HG03521 (cell line): ENCODE measurements at regions not wholly inside any gene's neighbourhood (a gene's known extent, or its start where the extent isn't known, plus 50 kb on each side); places are given as distances from the start of the nearest gene placed in this dataset.
"Not testable (repeated sequence)": the region's sequence is repeated elsewhere in the genome, so short reads cannot be mapped to it uniquely, and the experiment has no call there.

Source experiments
- ATAC-seq: cut with Tn5 transposase; IDR thresholded peaks from one replicate; pipeline ENCODE4 v1.9.1; 2021; ENCODE audit warnings: mild to moderate bottlenecking, moderate library complexity; ENCODE audit not compliant: unreplicated experiment

DNA sequence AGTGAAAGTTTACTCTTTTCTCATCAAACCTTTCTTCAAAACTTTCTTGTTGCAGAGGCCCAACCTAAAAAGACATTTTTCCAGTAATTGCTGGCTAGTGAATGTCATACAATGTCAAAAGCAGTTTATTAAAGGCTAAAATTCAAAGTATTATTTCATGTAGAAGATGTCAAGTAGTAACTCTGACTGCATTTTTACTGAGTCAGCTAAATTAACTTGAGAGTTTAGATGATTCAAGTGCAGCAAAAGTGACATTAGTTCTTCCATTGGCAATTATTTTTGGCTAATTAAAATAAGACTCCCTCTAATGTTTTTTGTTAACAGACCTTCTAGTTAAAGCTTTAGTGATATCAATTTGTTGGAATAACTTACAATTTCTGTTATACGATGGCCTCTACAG, 1438.5 kb downstream of the GRIK2 start:
- ATAC-seq, result no peak

DNA sequence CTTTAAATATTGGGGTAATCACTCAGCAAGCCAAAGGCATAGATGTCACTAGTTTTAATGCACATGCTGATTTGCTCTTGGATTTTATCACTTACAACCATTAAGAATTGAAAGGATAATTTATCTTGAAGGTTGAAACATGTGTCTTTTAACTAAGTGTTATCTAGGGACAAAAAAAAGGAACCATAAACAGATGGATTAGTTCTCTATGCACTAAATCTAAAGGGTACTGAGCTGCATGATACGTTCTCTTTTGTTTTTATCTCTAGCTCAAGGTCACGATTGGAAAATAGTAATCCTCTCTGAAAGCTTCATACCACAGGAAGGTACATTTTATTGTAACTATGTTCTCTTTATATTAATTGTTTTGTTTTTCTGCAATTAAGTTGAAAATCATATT, 1426.6 kb downstream of the GRIK2 start:
- ATAC-seq, result no peak

DNA sequence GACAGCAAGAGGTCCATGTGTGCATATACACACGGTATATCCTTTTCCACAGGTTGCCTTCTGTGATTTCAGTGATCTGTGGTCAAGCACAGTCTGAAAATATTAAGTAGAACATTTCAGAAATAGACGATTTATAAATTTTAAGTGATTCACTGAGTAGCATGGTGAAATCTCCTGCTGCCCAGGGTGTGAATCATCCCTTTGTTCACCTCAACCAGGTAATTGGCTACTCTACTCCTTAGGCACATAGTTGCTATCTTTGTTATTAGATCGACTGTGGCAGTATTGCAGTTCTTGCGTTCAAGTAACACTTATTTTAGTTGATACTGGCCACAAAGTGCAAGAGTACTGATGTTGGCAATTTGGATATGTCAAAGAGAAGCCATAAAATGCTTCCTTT, 1421.7 kb downstream of the GRIK2 start:
- no peak for ATAC-seq

DNA sequence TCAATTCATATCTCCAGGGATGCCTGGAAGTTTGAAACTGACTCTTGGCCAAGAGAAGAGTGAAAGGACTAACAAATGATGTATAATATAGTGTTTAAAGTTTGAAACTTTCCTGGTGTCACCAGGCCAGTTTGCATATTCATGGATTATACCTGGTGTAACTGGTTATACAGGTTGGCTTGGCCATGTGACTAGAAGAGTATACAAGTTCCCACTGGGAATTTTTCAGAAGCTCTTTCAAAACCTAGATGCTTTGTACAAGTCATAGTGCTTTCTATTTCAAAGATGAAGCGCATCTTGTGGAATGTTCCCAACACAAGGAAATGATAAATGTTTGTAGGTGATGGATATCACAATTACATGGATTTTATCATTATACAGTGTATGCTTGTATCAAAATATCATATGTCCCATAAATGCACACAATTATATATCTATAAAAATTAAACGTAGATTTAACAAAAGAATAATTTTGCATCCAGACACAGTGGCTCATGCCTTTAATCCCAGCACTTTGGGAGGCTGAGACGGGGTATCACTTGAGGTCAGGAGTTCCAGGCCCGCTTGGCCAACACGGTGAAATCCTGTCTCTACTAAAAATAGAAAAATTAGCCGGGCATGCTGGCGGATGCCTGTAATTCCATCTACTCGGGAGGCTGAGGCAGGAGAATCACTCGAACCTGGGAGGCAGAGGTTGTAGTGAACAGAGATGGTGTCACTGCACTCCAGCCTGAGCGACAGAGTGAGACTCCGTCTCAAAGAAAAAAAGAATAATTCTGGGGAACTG, 1420.2 kb downstream of the GRIK2 start:
- ATAC-seq, result no peak

DNA sequence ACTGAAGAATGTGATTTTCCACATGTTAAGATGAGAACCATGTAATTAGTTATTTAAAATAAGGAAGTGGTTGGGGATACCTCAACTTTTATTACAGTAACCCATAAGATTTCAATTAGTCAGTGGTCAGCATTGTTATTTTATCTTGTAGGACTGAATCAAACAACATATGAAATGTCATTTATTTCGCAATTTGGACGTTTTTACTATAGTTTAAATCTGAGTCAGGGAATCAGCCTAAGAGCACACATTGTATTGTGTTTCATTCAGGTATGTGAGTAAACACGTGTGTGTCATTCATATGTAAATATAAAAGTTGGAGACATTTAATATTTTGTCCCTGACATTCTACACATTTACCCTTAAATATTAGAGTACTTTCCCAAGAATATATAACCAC, 1418.7 kb downstream of the GRIK2 start:
- ATAC-seq, result no peak

DNA sequence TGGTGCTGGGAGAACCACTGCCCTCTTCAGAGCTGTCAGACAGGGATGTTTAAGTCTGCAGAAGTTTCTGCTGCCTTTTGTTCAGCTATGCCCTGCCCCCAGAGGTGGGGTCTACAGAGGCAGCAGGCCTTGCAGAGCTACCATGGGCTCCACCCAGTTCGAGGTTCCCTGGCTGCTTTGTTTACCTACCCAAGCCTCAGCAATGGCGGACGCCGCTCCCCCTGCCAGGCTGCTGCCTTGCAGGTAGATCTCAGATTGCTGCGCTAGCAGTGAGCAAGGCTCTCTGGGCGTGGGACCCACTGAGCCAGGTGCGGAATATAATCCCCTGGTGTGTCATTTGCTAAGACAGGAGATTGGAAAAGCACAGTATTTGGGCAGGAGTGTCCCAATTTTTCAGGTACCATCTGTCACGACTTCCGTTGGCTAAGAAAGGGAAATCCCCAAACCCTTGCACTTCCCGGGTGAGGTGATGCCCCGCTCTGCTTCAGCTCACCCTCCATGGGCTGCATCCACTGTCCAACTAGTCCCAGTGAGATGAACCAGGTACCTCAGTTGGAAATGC, 1415.5 kb downstream of the GRIK2 start:
- ATAC-seq, result not testable (repeated sequence)

DNA sequence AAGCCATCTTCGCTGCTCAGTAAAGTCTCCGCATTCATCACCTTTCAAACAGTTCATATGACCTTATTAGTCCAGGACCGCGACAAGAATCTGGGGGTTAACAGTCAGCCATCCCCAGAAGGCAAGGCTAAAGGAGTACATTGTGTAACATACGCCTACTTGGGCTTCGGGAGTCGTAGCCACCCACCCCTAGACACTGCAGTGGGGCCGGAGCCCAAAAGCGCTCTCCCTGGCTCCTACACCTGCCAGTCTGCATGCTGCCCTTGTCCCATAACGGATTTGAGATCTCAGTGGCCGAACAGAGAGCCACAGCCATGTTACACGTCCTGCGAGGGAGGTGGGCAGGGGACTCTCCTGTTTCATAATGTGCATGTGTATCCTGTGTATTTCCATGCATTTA, 1405.5 kb downstream of the GRIK2 start:
- ATAC-seq, result no peak

DNA sequence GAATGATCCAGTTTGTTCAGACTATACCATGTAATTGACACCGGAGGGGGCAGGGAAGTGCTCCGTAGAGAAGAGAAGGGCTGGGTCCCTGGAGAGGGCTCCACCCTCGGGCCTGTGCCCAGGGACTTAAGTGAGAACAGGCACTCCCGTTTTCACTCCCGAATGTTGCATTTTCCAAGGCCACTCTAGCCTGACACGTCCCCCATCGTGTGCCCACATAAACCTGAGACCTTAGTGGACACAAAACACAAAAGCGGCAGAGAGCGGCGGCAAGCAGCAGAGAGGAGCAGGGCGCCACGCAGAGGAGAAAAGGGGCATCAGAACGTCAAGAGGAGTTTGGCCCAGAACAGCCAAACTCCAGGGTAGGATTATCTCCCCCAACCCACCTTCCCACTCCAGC, 1405.1 kb downstream of the GRIK2 start:
- ATAC-seq, result no peak

DNA sequence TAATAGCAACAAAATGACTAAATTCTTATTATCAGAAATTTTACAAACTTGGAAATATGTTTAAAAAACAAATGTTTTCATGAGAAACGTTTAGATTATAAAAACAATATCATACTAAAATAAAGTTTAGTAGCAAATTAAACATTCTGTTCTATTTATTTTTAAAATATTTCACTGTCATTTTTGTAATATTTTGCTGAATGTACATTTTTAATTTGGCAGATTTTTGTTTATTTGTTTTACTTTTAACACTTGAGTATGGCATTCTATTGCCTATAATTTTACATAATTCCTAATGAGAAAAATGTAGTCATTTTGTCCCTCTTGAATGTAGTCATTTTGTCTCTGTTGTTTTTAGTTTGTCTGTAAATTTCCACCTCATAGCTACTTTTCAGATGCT, 1400.2 kb downstream of the GRIK2 start:
- no peak for ATAC-seq

DNA sequence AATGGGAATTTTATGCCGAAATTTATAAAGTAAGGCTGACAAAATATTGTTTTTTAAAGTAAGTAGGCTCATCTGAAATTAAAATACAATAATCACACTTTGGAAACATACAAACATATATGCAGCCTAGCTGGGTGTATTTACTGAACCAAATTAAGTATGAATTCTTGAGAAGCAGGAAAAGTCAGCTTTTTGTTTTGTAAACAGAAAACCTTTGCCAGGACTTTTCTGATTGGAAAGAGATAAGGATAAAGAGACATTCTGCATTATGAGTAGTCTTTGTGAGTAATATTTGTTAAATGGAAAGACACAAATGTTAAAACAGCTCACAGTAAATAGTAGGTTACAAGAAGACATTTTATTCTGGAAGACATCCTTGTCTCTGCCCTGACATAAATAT, 1380.8 kb downstream of the GRIK2 start:
- ATAC-seq, result no peak

DNA sequence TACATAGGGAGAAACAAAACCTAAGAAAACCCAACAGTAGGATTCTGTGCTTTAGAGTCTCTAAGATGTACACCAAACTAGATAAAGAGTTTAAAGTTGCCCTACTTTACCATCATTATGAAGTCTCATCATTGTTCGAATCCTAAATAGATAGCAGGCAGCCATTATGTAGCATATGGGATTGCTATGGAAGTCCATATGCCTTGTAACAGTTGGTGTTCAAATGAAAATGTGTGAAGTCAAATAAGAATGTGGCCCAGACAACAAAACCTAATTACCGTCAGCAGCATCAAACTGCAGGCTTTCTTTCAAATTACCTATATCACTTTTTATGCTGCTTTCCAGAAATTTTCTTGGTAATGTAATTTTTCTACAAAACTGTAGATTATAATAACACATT, 1380.1 kb downstream of the GRIK2 start:
- ATAC-seq, result no peak

DNA sequence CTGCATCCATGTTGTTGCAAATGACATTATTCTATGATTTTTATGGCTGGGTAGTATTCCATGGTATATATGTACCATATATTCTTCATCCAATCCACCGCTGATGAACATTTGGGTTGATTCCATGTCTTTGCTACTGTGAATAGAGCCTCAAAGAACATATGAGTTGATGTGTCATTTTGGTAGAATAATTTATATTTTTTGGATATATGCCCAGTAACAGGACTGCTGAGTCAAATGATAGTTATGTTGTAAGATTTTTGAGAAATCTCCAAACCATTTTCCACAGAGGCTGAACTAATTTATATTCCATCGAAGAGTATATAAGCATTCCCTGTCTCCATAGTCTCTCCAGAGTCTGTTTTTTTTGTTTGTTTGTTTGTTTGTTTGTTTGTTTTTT, 1373.5 kb downstream of the GRIK2 start:
- no peak for ATAC-seq

DNA sequence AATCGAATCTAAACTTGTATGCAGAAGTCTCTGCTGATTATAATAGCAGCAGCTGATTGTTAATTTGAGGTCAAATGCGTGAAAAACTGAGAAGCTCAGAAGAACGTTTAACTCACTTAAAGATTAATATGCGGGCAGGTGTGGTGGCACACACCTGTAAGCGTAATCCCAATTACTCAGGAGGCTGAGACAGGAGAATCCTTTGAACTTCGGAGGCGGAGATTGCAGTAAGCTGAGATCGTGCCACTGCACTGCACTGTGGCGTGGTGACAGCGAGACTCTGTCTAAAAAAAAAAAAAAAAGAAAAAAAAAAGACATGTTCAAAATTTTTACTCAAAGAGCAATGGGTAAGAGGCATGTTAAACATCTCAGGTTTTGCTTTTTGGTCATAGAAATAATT, 1370.8 kb downstream of the GRIK2 start:
- ATAC-seq, result no peak

DNA sequence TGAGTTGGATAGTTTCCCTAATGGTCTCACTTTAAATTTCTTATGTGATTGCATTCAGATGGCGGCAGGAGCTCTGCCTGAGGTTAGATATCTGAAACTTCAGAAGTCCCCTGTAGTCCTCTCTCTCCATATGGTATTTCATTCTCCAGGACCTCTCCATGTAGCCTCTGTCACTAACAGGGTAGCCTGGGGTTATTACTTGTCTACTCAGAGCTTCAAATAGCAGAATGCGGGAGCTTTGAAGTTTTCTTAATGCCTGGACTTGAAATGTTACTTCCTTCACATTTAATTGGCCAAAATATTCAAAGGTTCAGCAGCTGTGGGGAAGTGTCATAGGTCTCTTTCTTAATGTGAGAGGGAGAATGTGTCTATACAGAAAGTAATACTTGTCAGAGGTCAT, 1370.4 kb downstream of the GRIK2 start:
- ATAC-seq, result no peak

DNA sequence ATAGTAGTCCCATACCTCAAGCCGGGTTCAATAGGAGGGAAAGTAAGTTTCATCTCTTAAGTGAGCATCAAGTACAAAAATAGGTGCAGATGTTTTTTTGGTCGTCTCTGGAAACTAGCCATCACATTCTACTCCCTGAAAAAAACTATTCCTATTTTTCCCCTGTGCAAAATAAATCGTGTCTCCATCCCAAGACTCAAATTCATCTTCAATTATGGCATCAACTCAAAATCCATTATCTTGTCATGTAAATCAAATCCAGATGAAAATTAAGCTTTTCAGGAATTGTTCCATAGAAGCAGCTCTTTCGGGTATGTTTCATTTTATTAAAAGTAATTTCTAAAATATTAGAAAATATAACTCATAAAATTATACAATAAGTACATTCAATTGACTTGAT, 1368.4 kb downstream of the GRIK2 start:
- no peak for ATAC-seq

DNA sequence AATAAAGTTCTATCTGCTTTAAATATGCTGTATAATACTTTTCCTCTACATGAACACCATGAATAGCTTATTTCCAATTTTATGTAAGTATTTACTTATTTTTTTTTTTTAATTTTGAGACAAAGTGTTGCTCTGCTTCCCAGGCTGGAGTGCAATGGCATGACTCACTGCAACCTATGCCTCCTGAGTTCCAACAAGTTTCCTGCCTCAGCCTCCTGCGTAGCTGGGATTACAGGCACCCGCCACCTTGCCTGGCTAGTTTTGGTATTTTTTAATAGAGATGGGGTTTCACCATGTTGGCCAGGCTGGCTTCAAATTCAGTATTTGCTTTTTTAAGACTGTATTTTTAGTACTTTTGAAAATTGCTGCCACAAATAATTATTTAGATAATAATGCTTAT, 1365.9 kb downstream of the GRIK2 start:
- ATAC-seq, result no peak

DNA sequence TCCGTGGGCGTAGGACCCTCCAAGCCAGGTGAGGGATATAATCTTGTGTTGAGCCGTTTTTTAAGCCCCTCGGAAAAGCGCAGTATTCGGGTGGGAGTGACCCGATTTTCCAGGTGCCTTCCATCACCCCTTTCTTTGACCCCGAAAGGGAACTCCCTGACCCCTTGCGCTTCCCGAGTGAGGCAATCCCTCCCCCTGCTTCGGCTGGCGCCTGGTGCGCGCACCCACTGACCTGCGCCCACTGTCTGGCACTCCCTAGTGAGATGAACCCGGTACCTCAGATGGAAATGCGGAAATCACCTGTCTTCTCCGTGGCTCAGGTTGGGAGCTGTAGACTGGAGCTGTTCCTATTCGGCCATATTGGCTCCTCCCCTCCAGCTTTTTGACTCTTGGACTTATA, 1365.0 kb downstream of the GRIK2 start:
- ATAC-seq, result not testable (repeated sequence)

DNA sequence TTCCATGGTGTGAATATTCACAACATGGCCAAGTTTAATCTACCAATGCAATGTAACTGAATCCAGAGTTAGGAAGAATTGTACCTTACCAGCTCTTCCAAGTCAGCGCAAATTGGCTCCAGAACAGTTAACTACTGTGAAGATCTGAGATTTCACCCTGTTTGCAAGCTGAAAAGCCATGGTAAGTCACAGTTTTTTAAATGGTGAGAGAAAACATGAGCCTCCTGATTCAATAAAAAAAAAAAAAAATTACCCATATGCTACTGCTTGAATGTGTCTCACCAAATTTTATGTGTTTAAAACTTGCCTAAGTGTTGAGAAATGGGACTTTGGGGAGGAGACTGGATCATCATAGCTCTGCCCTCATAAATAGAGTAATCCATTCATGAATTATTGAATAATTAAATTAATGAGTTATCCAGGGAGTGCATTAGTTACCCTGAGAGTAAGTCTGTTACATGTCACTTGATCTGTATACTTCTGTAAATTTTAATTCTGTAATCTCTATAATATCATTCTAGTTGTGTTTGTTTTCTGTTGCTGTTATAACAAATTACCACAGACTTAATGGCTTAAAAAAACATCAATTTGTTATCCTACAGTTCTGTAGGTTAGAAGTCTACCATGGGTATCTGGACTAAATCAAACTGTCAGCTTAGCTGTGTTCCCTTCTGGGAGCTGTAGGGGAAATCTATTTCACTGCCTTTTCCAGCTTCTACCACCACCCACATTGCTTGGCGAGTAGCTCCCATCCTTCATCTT, 1355.9 kb downstream of the GRIK2 start:
- no peak for ATAC-seq

DNA sequence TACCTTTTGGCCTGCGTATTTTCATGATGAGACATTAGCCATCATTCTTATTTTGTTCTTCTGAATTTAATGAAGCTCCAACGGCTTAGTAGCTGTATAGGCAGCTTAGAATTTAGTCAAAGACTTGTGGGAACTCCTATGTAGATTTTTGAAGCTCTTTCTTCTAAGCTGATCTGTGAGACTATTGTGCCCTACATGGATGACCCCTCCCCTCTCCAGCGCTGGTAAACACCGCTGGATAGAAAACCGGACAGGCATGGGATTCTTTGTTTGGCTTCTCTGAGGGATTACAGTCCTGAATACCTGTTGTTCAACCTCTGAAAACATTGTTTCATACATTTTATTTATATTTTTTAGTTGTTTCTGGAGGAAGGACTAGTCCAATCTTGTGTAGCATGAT, 1353.4 kb downstream of the GRIK2 start:
- no peak for ATAC-seq

DNA sequence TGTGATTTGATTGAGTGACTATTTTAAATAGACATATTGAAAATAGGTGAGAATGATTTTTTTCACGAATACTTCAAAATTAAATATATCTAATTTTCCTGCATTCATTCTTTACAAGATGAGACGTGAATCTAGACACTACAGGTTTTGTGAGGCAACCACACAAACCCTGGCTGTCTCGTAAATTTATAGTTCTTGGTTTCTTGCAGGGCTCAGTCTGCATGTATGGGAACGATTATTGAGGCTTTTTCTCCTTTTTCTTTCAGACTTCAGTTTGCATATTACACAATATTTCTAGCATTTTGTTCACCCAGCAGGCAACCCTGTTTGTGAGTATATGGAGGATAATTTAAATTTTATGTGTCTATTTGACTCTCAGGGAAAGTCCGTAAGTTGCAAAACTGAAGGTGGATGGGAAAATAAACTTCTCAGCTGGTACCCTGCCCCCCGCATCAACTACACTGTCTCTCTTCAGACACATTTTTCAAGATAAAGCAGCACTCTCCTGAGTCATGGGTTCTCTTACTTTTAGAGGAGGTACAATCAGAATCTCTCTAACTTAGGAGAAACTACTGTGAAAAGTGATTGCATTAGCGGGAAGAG, 1349.3 kb downstream of the GRIK2 start:
- ATAC-seq, result no peak

DNA sequence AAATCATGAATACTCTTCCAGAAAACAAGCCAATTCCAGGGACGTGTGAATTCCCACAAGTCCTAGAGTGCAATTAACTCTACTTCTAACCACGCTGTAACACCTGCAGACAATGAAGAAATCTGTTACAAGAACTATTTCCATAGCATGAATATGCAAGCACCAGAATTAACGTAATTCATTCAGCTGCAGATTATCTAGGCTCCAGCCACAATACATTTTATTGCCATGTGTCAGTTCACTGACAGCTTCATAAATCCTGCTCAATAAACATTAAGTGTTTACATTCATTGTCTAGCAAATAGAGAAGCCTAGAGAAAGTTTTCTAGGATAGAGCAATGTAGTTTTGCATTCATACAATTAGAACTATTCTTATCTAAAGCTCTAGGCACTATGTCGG, 1348.5 kb downstream of the GRIK2 start:
- ATAC-seq, result no peak

DNA sequence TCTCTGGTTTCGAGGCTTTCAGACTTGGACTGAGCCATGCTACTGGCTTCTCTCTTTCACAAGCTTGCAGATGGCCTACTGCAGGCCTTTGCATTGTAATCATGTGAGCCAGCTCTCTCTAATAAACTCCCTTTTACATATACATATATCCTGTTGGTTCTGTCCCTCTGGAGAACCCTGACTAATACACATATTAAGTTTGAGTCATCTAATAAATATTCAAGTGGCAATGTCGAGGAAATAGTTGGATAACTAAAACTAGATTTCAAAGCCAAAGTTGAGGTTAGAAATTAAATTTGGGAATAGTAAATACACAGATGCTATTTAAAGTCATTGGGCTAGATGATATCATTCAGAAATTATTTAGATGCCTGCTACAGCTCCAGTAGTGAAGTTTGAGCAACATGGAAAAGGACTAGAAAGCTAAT, 1343.4 kb downstream of the GRIK2 start:
- no peak for ATAC-seq
